ENCODE measurements at regions not wholly inside any gene's neighbourhood (a gene's known extent, or its start where the extent isn't known, plus 50 kb on each side); places are given as distances from the start of the nearest gene placed in this dataset.

DNA sequence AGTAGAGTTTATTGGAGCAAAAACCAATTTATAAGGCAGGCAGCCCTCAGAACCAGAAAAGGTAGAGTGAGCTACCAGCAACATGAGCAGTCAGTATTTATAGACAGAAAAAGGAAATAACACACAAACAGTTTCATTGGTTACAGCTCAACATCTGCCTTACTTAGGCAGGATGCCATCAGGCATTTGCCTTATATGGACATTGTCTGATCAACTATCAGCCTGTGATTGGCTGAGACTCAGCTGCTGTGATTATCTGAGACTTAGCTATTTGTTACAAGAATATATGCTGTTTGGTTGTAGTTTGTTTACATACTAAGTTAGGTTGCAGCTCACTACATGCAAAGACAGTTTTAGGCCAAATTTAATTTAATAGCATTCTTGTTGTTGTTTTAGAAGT lies 60.4 kb upstream of the CDK1 start:
- ATAC-seq (ENCODE audit: low read depth) = no peak
- Mint-ChIP-seq H3K27ac (no peak overlapping the region), H3K36me3 (ENCODE audit: low read depth) (no peaks in the 10 kb centered on the region), H3K9me3 (no peaks in the 10 kb centered on the region), H3K27me3 (peaks cover 3% of the 10 kb centered on the region), H3K4me3 (no peak overlapping the region), H3K4me1 (peaks cover 4% of the 10 kb centered on the region)
- no peak for DNase-seq
- ChIA-PET CTCF (no interaction called here), POLR2A (no interaction called here)
- TF ChIP-seq, protein P1, sequence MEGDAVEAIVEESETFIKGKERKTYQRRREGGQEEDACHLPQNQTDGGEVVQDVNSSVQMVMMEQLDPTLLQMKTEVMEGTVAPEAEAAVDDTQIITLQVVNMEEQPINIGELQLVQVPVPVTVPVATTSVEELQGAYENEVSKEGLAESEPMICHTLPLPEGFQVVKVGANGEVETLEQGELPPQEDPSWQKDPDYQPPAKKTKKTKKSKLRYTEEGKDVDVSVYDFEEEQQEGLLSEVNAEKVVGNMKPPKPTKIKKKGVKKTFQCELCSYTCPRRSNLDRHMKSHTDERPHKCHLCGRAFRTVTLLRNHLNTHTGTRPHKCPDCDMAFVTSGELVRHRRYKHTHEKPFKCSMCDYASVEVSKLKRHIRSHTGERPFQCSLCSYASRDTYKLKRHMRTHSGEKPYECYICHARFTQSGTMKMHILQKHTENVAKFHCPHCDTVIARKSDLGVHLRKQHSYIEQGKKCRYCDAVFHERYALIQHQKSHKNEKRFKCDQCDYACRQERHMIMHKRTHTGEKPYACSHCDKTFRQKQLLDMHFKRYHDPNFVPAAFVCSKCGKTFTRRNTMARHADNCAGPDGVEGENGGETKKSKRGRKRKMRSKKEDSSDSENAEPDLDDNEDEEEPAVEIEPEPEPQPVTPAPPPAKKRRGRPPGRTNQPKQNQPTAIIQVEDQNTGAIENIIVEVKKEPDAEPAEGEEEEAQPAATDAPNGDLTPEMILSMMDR (IDR thresholded peaks at IDR 0.05) = no peak
- intact Hi-C loops (cut with micrococcal nuclease) = no loop called here

DNA sequence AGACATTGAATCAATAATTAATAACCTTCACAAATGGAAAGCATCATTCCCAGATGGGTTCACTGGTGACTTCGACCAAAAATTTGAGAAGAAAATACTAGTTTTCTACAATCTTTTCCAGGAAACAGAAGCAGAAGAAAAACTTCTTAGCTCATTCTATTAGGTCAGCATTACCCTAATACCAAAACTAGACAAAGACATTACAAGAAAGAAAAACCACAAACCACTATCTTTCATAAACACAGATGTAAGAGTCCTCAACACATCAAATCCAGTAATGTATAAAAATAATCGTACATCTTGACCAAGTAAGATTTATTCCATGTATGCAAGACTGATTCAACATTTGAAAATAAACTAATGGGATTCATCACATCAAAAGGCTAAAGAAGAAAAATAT lies 64.0 kb upstream of the CDK1 start:
- Mint-ChIP-seq H3K27ac (no peak overlapping the region), H3K4me3 (no peak overlapping the region), H3K27me3 (no peaks in the 10 kb centered on the region), H3K9me3 (no peaks in the 10 kb centered on the region), H3K36me3 (ENCODE audit: low read depth) (no peaks in the 10 kb centered on the region), H3K4me1 (peaks cover 4% of the 10 kb centered on the region)
- TF ChIP-seq, protein P1 (IDR thresholded peaks at IDR 0.05) = no peak
- ATAC-seq (ENCODE audit: low read depth) = no peak
- no peak for DNase-seq
- POLR2A ChIA-PET = no interaction called here
- CTCF ChIA-PET = interaction anchor here (0.8 to 1.1 kb wide), 2 partner anchors 12 to 17 kb away, joined by 3 to 4 read pairs; no protein-coding TSS in a partner anchor
- intact Hi-C loops (cut with micrococcal nuclease) = no loop called here

- H3K27ac Mint-ChIP-seq = no peak overlapping the region
- intact Hi-C loops (cut with micrococcal nuclease) = no loop called here
- H3K4me1 Mint-ChIP-seq = peaks cover 4% of the 10 kb centered on the region
- ATAC-seq (ENCODE audit: low read depth) = no peak
- H3K9me3 Mint-ChIP-seq = no peaks in the 10 kb centered on the region
- no peak overlapping the region for H3K4me3 Mint-ChIP-seq
- no peak for DNase-seq
- no peaks in the 10 kb centered on the region for H3K36me3 Mint-ChIP-seq (ENCODE audit: low read depth)
- TF ChIP-seq, protein P1 (IDR thresholded peaks at IDR 0.05) = no peak
- ChIA-PET CTCF (no interaction called here), POLR2A (no interaction called here)
- peaks cover 5% of the 10 kb centered on the region for H3K27me3 Mint-ChIP-seq
Observed at GRCh38 chr10:60711496-60711895, 66.8 kb upstream of the CDK1 start.

DNA sequence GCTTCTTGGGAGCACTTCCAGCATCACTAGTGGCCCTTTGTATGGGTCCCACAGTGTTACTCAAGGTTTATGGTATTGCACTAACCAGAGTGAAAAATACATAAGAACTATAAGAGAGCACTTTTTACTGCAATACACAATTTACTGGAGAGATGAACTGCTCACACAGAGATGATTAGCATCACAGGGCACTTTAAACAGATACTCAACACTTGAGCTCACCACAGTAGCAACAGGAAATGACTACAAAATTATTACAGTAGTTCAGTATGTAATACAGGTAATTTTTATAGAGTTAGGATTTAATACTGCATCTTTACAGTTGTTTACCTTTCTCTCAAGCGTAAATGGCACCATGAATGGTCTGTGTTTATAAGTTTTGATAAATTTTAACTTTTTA lies 68.2 kb upstream of the CDK1 start:
- ChIA-PET CTCF (no interaction called here), POLR2A (no interaction called here)
- intact Hi-C loops (cut with micrococcal nuclease) = no loop called here
- Mint-ChIP-seq H3K4me1 (peaks cover 4% of the 10 kb centered on the region), H3K4me3 (no peak overlapping the region), H3K27ac (no peak overlapping the region), H3K27me3 (peaks cover 5% of the 10 kb centered on the region), H3K36me3 (ENCODE audit: low read depth) (no peaks in the 10 kb centered on the region), H3K9me3 (no peaks in the 10 kb centered on the region)
- TF ChIP-seq, protein P1 (IDR thresholded peaks at IDR 0.05) = no peak
- no peak for ATAC-seq (ENCODE audit: low read depth)
- DNase-seq = no peak

DNA sequence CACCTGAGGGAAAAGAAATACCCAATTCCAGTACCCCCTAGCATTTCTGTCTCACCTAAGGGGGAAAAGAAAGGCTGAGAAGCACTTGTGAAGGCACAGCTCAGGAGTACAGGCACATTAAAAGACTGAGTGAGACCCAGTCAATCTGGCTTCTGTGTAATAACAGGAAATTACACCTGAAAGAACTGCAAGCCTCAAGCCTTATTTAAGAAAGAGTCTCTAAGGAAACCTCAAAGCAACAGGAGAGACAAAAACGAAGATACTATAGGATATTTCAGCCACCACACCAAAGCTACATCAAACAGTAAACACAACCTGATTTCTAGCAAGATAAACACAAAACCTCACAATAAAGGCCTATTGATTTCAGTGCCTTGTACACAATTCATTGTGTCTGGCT lies 69.6 kb upstream of the CDK1 start:
- CTCF ChIA-PET = no interaction called here
- H3K4me3 Mint-ChIP-seq = no peak overlapping the region
- ATAC-seq (ENCODE audit: low read depth) (no peak), DNase-seq (no peak)
- H3K27me3 Mint-ChIP-seq = peaks cover 5% of the 10 kb centered on the region
- no peak overlapping the region for H3K27ac Mint-ChIP-seq
- intact Hi-C loops (cut with micrococcal nuclease) = no loop called here
- H3K4me1 Mint-ChIP-seq = no peaks in the 10 kb centered on the region
- no peaks in the 10 kb centered on the region for H3K36me3 Mint-ChIP-seq (ENCODE audit: low read depth)
- TF ChIP-seq, protein P1 (IDR thresholded peaks at IDR 0.05) = no peak
- no peaks in the 10 kb centered on the region for H3K9me3 Mint-ChIP-seq
- POLR2A ChIA-PET = no interaction called here

Measured in activated B cell treated with CpG ODN at 0.5 μM for 24 hours (primary cell).